Neural progenitor cell (in vitro differentiated cells): ENCODE measurements at regions not wholly inside any gene's neighbourhood (a gene's known extent, or its start where the extent isn't known, plus 50 kb on each side); places are given as distances from the start of the nearest gene placed in this dataset.

ENCODE experiments used
- DNase-seq: peaks from one replicate; pipeline ENCODE4 v3.0.0-alpha.2; 2016; ENCODE audit warnings: low spot score
- H2AFZ ChIP-seq: fragments of 200-600 bp; sonication (generic); replicated peaks from 2 replicates; pipeline ENCODE4 v1.6.1; 2016; ENCODE audit warnings: antibody characterized with exemption
- H3F3A ChIP-seq: fragments of 200-600 bp; sonication (generic); 2 replicates; pipeline ENCODE4 v1.6.1; 2016; ENCODE audit warnings: antibody characterized with exemption, low read depth
- H3K27ac ChIP-seq: fragments of 200-600 bp; sonication (generic); 2 replicates; pipeline ENCODE4 v1.5.1; 2016; ENCODE audit warnings: mild to moderate bottlenecking
- H3K27me3 ChIP-seq: fragments of 200-600 bp; sonication (generic); 2 replicates; pipeline ENCODE4 v1.6.1; 2016; ENCODE audit warnings: mild to moderate bottlenecking, moderate library complexity
- H3K36me3 ChIP-seq: fragments of 200-600 bp; sonication (generic); 2 replicates; pipeline ENCODE4 v1.5.1; 2016
- H3K4me1 ChIP-seq: fragments of 200-600 bp; sonication (generic); 2 replicates; pipeline ENCODE4 v1.6.1; 2016; ENCODE audit warnings: mixed run types
- H3K4me2 ChIP-seq: fragments of 200-600 bp; sonication (generic); 2 replicates; pipeline ENCODE4 v1.6.1; 2016
- H3K4me3 ChIP-seq: fragments of 200-600 bp; sonication (generic); 2 replicates; pipeline ENCODE4 v1.5.1; 2016
- H3K79me2 ChIP-seq: fragments of 200-600 bp; sonication (generic); 2 replicates; pipeline ENCODE4 v1.6.1; 2016; ENCODE audit warnings: low read depth
- H3K9ac ChIP-seq: fragments of 200-600 bp; sonication (generic); 2 replicates; pipeline ENCODE4 v1.6.1; 2016
- H3K9me3 ChIP-seq: fragments of 200-600 bp; sonication (generic); 2 replicates; pipeline ENCODE4 v1.5.1; 2016; ENCODE audit warnings: low read depth
- H4K20me1 ChIP-seq: fragments of 200-600 bp; sonication (generic); 2 replicates; pipeline ENCODE4 v1.6.1; 2016; ENCODE audit warnings: low read depth
- H3K27ac Mint-ChIP-seq: 3 replicates; pipeline ENCODE4 v1.8.0; 2021; ENCODE audit warnings: mixed read lengths
- H3K27me3 Mint-ChIP-seq: 2 replicates; pipeline ENCODE4 v1.8.0; 2022; ENCODE audit warnings: low read depth, mild to moderate bottlenecking, inconsistent platforms, moderate library complexity, mixed read lengths; ENCODE audit not compliant: insufficient read depth
- H3K36me3 Mint-ChIP-seq: 3 replicates; pipeline ENCODE4 v1.8.0; 2021; ENCODE audit warnings: mixed read lengths
- H3K4me1 Mint-ChIP-seq: 3 replicates; pipeline ENCODE4 v1.8.0; 2021; ENCODE audit warnings: mixed read lengths
- H3K4me3 Mint-ChIP-seq: 3 replicates; pipeline ENCODE4 v1.8.0; 2021; ENCODE audit warnings: mild to moderate bottlenecking, moderate library complexity, mixed read lengths
- H3K9me3 Mint-ChIP-seq: 3 replicates; pipeline ENCODE4 v1.8.0; 2020; ENCODE audit warnings: mixed read lengths
- EZH2 ChIP-seq: fragments of 200-600 bp; sonication (generic); IDR thresholded peaks from 2 replicates; pipeline ENCODE4 v1.6.1; 2017; ENCODE audit warnings: antibody characterized with exemption, mild to moderate bottlenecking, moderate library complexity
- EZH2phosphoT487 ChIP-seq: fragments of 200-600 bp; sonication (generic); IDR thresholded peaks from 2 replicates; pipeline ENCODE4 v1.6.1; 2017; ENCODE audit warnings: antibody characterized with exemption
- TF ChIP-seq, protein P1 (sequence below): fragments of 200-600 bp; sonication (generic); IDR thresholded peaks from 2 replicates; pipeline ENCODE4 v1.5.1; 2017; ENCODE audit warnings: antibody characterized with exemption, mild to moderate bottlenecking

GRCh38 chr22:47779474-47779873, 1017.0 kb downstream of the TBC1D22A start:
- no peaks in the 10 kb centered on the region for H3K27me3 ChIP-seq
- no peaks in the 10 kb centered on the region for H3K36me3 ChIP-seq
- no peaks in the 10 kb centered on the region for H3K9me3 ChIP-seq
- Mint-ChIP-seq H3K4me1 (peaks cover 16% of the 10 kb centered on the region), H3K9me3 (peaks cover 19% of the 10 kb centered on the region), H3K27ac (peak overlapping the region; percentile 43), H3K36me3 (peaks cover 2% of the 10 kb centered on the region), H3K4me3 (no peak overlapping the region), H3K27me3 (peaks cover 15% of the 10 kb centered on the region)
- no peak overlapping the region for H2AFZ ChIP-seq
- no peak overlapping the region for H3K4me3 ChIP-seq
- no peaks in the 10 kb centered on the region for H3F3A ChIP-seq
- peak; percentile 36 for DNase-seq
- TF ChIP-seq EZH2 (no peak), EZH2phosphoT487 (no peak)
- TF ChIP-seq, protein P1, sequence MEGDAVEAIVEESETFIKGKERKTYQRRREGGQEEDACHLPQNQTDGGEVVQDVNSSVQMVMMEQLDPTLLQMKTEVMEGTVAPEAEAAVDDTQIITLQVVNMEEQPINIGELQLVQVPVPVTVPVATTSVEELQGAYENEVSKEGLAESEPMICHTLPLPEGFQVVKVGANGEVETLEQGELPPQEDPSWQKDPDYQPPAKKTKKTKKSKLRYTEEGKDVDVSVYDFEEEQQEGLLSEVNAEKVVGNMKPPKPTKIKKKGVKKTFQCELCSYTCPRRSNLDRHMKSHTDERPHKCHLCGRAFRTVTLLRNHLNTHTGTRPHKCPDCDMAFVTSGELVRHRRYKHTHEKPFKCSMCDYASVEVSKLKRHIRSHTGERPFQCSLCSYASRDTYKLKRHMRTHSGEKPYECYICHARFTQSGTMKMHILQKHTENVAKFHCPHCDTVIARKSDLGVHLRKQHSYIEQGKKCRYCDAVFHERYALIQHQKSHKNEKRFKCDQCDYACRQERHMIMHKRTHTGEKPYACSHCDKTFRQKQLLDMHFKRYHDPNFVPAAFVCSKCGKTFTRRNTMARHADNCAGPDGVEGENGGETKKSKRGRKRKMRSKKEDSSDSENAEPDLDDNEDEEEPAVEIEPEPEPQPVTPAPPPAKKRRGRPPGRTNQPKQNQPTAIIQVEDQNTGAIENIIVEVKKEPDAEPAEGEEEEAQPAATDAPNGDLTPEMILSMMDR = no peak
- no peaks in the 10 kb centered on the region for H3K79me2 ChIP-seq
- H3K27ac ChIP-seq = no peak overlapping the region
- H4K20me1 ChIP-seq = no peaks in the 10 kb centered on the region
- peaks cover 8% of the 10 kb centered on the region for H3K4me1 ChIP-seq
- peak overlapping the region; percentile 16 for H3K4me2 ChIP-seq
- no peak overlapping the region for H3K9ac ChIP-seq

GRCh38 chr22:47778160-47778658, 1015.8 kb downstream of the TBC1D22A start:
- H3K9me3 ChIP-seq = no peaks in the 10 kb centered on the region
- peaks cover 16% of the 10 kb centered on the region for H3K9me3 Mint-ChIP-seq
- peaks cover 15% of the 10 kb centered on the region for H3K27me3 Mint-ChIP-seq
- H3K36me3 Mint-ChIP-seq = peaks cover 2% of the 10 kb centered on the region
- H3K4me1 ChIP-seq = peaks cover 8% of the 10 kb centered on the region
- no peak for DNase-seq
- H3K4me1 Mint-ChIP-seq = peaks cover 16% of the 10 kb centered on the region
- H3K4me3 ChIP-seq = no peak overlapping the region
- H3K27me3 ChIP-seq = no peaks in the 10 kb centered on the region
- TF ChIP-seq EZH2phosphoT487 = no peak
- TF ChIP-seq, protein P1 = no peak
- no peak for TF ChIP-seq EZH2
- no peaks in the 10 kb centered on the region for H3K79me2 ChIP-seq
- H3K27ac Mint-ChIP-seq = no peak overlapping the region
- H3K27ac ChIP-seq = no peak overlapping the region
- no peaks in the 10 kb centered on the region for H4K20me1 ChIP-seq
- H3K9ac ChIP-seq = no peak overlapping the region
- no peak overlapping the region for H2AFZ ChIP-seq
- H3K4me2 ChIP-seq = no peak overlapping the region
- H3F3A ChIP-seq = no peaks in the 10 kb centered on the region
- no peaks in the 10 kb centered on the region for H3K36me3 ChIP-seq
- H3K4me3 Mint-ChIP-seq = no peak overlapping the region

GRCh38 chr22:47777426-47777825, 1015.0 kb downstream of the TBC1D22A start:
- H4K20me1 ChIP-seq = no peaks in the 10 kb centered on the region
- TF ChIP-seq, protein P1 = no peak
- TF ChIP-seq EZH2 (no peak), EZH2phosphoT487 (no peak)
- no peak overlapping the region for H3K27ac ChIP-seq
- H3K27me3 ChIP-seq = no peaks in the 10 kb centered on the region
- no peaks in the 10 kb centered on the region for H3K36me3 ChIP-seq
- H3K9me3 ChIP-seq = no peaks in the 10 kb centered on the region
- peaks cover 2% of the 10 kb centered on the region for H3K36me3 Mint-ChIP-seq
- no peak overlapping the region for H3K4me2 ChIP-seq
- peaks cover 8% of the 10 kb centered on the region for H3K4me1 ChIP-seq
- no peaks in the 10 kb centered on the region for H3K79me2 ChIP-seq
- no peak for DNase-seq
- peaks cover 13% of the 10 kb centered on the region for H3K27me3 Mint-ChIP-seq
- H3K4me3 Mint-ChIP-seq = no peak overlapping the region
- H3K4me3 ChIP-seq = no peak overlapping the region
- H3K9me3 Mint-ChIP-seq = peaks cover 12% of the 10 kb centered on the region
- peaks cover 16% of the 10 kb centered on the region for H3K4me1 Mint-ChIP-seq
- H3K27ac Mint-ChIP-seq = no peak overlapping the region
- no peak overlapping the region for H3K9ac ChIP-seq
- no peaks in the 10 kb centered on the region for H3F3A ChIP-seq
- H2AFZ ChIP-seq = no peak overlapping the region
